ENCODE measurements at regions not wholly inside any gene's neighbourhood (a gene's known extent, or its start where the extent isn't known, plus 50 kb on each side); places are given as distances from the start of the nearest gene placed in this dataset.
"Not testable (repeated sequence)": the region's sequence is repeated elsewhere in the genome, so short reads cannot be mapped to it uniquely, and the experiment has no call there.

DNA sequence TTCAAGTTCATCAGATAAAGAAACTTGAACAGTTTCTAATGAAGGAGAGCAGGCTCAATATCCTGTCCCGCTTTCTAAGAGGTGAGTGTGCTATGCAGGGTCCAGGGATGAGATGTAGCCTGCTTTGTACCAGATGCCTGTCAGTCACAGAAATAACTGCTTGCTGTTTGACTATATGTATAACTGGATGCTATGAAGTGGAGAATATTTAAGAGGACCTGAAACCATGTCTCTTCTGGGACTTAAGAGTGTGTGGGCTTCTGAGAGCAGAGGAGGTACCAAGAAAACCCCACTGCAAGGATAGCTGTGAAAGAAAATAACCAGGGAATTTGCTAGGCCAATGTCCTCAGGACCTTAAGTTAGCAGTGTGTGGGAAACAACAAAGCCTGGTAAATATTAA lies 246.3 kb upstream of the RFC3 start:
- ChIA-PET CTCF (no interaction called here), POLR2A (no interaction called here)
- no peaks in the 10 kb centered on the region for H3K36me3 Mint-ChIP-seq
- H3K4me1 Mint-ChIP-seq: peaks cover 3% of the 10 kb centered on the region; the same call in 1 of the 2 replicates
- H3K27ac Mint-ChIP-seq: no peak overlapping the region
- H3K9me3 Mint-ChIP-seq: no peaks in the 10 kb centered on the region
- DNase-seq (ENCODE audit: low spot score): no peak
- no peaks in the 10 kb centered on the region for H3K27me3 Mint-ChIP-seq (ENCODE audit: low read depth)
- no peak for ATAC-seq
- H3K4me3 Mint-ChIP-seq: no peak overlapping the region
- TF ChIP-seq CREM (CRISPR knock-in tag; IDR thresholded peaks at IDR 0.05) (no peak), HMGA2 (CRISPR knock-in tag; IDR thresholded peaks at IDR 0.05) (no peak), ZBTB21 (CRISPR knock-in tag; IDR thresholded peaks at IDR 0.05; ENCODE audit: borderline replicate concordance) (no peak)
- TF ChIP-seq, protein P1, sequence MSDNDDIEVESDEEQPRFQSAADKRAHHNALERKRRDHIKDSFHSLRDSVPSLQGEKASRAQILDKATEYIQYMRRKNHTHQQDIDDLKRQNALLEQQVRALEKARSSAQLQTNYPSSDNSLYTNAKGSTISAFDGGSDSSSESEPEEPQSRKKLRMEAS (CRISPR knock-in tag; IDR thresholded peaks at IDR 0.05): no peak

DNA sequence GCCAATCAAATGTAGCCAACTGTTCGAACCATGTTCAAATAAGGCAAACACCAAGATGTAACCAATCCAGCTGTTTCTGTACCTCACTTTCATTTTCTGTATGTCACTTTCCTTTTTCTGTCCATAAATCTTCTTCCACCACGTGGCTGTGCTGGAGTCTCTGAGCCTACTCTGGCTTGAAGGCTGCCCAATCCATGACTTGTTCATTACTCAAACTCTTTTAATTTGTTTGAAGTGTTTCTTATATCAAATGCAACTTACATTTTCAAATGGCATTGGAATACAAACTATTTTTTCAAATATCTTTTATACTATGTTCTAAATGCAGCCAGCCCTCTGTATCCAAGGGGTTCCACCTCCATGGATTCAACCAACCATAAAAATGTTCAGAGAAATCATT lies 245.6 kb upstream of the RFC3 start:
- H3K4me3 Mint-ChIP-seq; H3K36me3 Mint-ChIP-seq; H3K4me1 Mint-ChIP-seq; DNase-seq (ENCODE audit: low spot score); H3K27ac Mint-ChIP-seq; CTCF ChIA-PET; POLR2A ChIA-PET; H3K9me3 Mint-ChIP-seq; ATAC-seq; H3K27me3 Mint-ChIP-seq (ENCODE audit: low read depth): not testable (repeated sequence)

DNA sequence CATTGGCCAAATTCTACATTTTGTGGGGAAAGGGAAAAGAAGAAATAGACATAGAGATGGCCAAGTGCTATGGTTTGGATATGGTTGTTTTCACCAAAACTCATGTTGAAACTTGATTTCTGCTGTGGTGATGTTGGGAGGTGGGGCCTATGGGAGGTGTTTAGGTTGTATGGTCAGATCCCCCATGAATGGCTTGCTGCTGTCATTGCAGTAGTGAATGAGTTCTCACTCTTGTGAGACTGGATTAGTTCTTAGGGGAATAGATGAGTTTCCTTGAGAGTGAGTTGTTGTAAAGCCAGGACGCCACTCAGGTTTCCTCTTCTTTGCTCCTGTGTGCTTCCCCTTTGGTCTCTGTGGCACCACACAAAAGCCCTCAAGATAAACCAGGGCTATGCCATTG lies 242.6 kb upstream of the RFC3 start:
- H3K9me3 Mint-ChIP-seq: no peaks in the 10 kb centered on the region
- peaks cover 6% of the 10 kb centered on the region for H3K4me1 Mint-ChIP-seq
- DNase-seq (ENCODE audit: low spot score): no peak
- ChIA-PET CTCF (no interaction called here), POLR2A (no interaction called here)
- TF ChIP-seq MXD4 (CRISPR knock-in tag; IDR thresholded peaks at IDR 0.05; ENCODE audit: borderline replicate concordance): no peak
- H3K27ac Mint-ChIP-seq: no peak overlapping the region
- H3K36me3 Mint-ChIP-seq: no peaks in the 10 kb centered on the region
- H3K27me3 Mint-ChIP-seq (ENCODE audit: low read depth): no peaks in the 10 kb centered on the region
- ATAC-seq: no peak
- H3K4me3 Mint-ChIP-seq: no peak overlapping the region

DNA sequence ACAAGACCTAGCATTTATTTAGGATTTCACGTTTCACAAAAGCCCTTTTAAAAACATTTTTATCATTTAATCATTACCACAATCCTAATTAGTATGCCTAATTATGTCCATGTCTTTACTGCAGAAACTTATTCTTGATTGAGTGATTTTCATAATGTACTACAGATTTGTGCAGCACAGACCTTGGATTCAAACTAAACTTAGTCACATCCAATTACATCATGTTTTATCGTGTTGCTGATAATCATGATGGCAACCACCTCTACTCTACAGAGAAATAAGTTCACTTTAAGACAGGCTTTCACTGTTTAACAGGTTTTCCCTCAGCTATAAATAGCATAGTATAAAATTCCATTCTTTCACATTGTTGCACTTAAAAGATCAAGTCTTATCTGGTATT lies 240.9 kb upstream of the RFC3 start:
- POLR2A ChIA-PET: no interaction called here
- no peak for TF ChIP-seq NFE2L1 (CRISPR knock-in tag; IDR thresholded peaks at IDR 0.05)
- TF ChIP-seq, protein P2, sequence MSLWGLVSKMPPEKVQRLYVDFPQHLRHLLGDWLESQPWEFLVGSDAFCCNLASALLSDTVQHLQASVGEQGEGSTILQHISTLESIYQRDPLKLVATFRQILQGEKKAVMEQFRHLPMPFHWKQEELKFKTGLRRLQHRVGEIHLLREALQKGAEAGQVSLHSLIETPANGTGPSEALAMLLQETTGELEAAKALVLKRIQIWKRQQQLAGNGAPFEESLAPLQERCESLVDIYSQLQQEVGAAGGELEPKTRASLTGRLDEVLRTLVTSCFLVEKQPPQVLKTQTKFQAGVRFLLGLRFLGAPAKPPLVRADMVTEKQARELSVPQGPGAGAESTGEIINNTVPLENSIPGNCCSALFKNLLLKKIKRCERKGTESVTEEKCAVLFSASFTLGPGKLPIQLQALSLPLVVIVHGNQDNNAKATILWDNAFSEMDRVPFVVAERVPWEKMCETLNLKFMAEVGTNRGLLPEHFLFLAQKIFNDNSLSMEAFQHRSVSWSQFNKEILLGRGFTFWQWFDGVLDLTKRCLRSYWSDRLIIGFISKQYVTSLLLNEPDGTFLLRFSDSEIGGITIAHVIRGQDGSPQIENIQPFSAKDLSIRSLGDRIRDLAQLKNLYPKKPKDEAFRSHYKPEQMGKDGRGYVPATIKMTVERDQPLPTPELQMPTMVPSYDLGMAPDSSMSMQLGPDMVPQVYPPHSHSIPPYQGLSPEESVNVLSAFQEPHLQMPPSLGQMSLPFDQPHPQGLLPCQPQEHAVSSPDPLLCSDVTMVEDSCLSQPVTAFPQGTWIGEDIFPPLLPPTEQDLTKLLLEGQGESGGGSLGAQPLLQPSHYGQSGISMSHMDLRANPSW (CRISPR knock-in tag; conservative IDR thresholded peaks at IDR 0.05; ENCODE audit: low read depth): no peak
- TF ChIP-seq, protein P3, sequence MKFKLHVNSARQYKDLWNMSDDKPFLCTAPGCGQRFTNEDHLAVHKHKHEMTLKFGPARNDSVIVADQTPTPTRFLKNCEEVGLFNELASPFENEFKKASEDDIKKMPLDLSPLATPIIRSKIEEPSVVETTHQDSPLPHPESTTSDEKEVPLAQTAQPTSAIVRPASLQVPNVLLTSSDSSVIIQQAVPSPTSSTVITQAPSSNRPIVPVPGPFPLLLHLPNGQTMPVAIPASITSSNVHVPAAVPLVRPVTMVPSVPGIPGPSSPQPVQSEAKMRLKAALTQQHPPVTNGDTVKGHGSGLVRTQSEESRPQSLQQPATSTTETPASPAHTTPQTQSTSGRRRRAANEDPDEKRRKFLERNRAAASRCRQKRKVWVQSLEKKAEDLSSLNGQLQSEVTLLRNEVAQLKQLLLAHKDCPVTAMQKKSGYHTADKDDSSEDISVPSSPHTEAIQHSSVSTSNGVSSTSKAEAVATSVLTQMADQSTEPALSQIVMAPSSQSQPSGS (CRISPR knock-in tag; IDR thresholded peaks at IDR 0.05; ENCODE audit: borderline replicate concordance, low read depth): no peak
- TF ChIP-seq, protein P4, sequence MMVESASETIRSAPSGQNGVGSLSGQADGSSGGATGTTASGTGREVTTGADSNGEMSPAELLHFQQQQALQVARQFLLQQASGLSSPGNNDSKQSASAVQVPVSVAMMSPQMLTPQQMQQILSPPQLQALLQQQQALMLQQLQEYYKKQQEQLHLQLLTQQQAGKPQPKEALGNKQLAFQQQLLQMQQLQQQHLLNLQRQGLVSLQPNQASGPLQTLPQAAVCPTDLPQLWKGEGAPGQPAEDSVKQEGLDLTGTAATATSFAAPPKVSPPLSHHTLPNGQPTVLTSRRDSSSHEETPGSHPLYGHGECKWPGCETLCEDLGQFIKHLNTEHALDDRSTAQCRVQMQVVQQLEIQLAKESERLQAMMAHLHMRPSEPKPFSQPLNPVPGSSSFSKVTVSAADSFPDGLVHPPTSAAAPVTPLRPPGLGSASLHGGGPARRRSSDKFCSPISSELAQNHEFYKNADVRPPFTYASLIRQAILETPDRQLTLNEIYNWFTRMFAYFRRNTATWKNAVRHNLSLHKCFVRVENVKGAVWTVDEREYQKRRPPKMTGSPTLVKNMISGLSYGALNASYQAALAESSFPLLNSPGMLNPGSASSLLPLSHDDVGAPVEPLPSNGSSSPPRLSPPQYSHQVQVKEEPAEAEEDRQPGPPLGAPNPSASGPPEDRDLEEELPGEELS (CRISPR knock-in tag; IDR thresholded peaks at IDR 0.05): no peak
- TF ChIP-seq, protein P5, sequence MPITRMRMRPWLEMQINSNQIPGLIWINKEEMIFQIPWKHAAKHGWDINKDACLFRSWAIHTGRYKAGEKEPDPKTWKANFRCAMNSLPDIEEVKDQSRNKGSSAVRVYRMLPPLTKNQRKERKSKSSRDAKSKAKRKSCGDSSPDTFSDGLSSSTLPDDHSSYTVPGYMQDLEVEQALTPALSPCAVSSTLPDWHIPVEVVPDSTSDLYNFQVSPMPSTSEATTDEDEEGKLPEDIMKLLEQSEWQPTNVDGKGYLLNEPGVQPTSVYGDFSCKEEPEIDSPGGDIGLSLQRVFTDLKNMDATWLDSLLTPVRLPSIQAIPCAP (CRISPR knock-in tag; IDR thresholded peaks at IDR 0.05): no peak
- no peak for TF ChIP-seq FOXJ3 (CRISPR knock-in tag; IDR thresholded peaks at IDR 0.05; ENCODE audit: borderline replicate concordance)
- TF ChIP-seq, protein P6, sequence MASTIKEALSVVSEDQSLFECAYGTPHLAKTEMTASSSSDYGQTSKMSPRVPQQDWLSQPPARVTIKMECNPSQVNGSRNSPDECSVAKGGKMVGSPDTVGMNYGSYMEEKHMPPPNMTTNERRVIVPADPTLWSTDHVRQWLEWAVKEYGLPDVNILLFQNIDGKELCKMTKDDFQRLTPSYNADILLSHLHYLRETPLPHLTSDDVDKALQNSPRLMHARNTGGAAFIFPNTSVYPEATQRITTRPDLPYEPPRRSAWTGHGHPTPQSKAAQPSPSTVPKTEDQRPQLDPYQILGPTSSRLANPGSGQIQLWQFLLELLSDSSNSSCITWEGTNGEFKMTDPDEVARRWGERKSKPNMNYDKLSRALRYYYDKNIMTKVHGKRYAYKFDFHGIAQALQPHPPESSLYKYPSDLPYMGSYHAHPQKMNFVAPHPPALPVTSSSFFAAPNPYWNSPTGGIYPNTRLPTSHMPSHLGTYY (CRISPR knock-in tag; IDR thresholded peaks at IDR 0.05): no peak
- no peak for TF ChIP-seq RORB (CRISPR knock-in tag; IDR thresholded peaks at IDR 0.05)
- no peak for TF ChIP-seq ZNF219 (CRISPR knock-in tag; IDR thresholded peaks at IDR 0.05; ENCODE audit: borderline replicate concordance)
- Mint-ChIP-seq H3K36me3 (no peaks in the 10 kb centered on the region), H3K9me3 (no peaks in the 10 kb centered on the region), H3K4me3 (no peak overlapping the region), H3K4me1 (peaks cover 3% of the 10 kb centered on the region), H3K27ac (no peak overlapping the region), H3K27me3 (ENCODE audit: low read depth) (no peaks in the 10 kb centered on the region)
- DNase-seq (ENCODE audit: low spot score) (no peak), ATAC-seq (no peak)
- CTCF ChIA-PET: no interaction called here
